ENCODE measurements at regions not wholly inside any gene's neighbourhood (a gene's known extent, or its start where the extent isn't known, plus 50 kb on each side); places are given as distances from the start of the nearest gene placed in this dataset.

DNA sequence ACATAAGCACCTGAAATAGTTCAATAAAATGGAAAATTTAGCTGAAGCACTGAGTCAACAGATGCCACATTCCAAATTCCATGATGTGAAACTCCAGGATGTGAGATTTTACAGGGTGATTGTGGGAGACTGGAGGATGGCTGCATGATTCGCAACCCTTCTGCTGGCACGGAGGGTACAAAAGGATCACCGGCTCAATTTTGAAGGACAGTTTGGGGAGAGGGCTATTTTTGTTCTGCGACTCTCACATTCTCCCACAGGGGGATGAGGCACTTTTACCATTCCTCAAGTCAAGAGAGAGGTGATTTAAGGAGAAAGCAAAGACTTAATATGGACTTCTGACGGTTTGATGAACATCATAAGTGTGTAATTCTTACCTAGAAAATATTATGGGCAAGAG is 138.1 kb upstream of the CWC22 start:
- Histone ChIP-seq H3K4me3 (ENCODE audit: low read depth, low read length) (no peak overlapping the region), H3K9me3 (ENCODE audit: control insufficient read depth, insufficient read depth, low read depth, low read length) (no peaks in the 10 kb centered on the region), H3K27me3 (ENCODE audit: control insufficient read depth, insufficient read depth, low read length) (no peaks in the 10 kb centered on the region), H3K36me3 (ENCODE audit: control insufficient read depth, insufficient read depth, low read length) (no peaks in the 10 kb centered on the region), H3K4me1 (ENCODE audit: control insufficient read depth, insufficient read depth, low read length) (peaks cover 40% of the 10 kb centered on the region), H3K9ac (ENCODE audit: low read length) (no peak overlapping the region), H3K27ac (ENCODE audit: low read depth, low read length) (0 out of 2 replicates have a peak overlapping the region, but pooled peaks have one; percentile 56)

- no peaks in the 10 kb centered on the region for H3K9me3 ChIP-seq (ENCODE audit: control insufficient read depth, insufficient read depth, low read depth, low read length)
- peaks cover 38% of the 10 kb centered on the region for H3K4me1 ChIP-seq (ENCODE audit: control insufficient read depth, insufficient read depth, low read length)
- no peak overlapping the region for H3K27ac ChIP-seq (ENCODE audit: low read depth, low read length)
These were observed 137.3 kb upstream of the CWC22 start for GRCh38 chr2:180144338-180144813.

GRCh38 chr2:180143633-180144337 is 136.7 kb upstream of the CWC22 start:
- peaks cover 38% of the 10 kb centered on the region for H3K4me1 ChIP-seq (ENCODE audit: control insufficient read depth, insufficient read depth, low read length)
- no peak overlapping the region for H3K9ac ChIP-seq (ENCODE audit: low read length)
- H3K36me3 ChIP-seq (ENCODE audit: control insufficient read depth, insufficient read depth, low read length): no peaks in the 10 kb centered on the region
- no peaks in the 10 kb centered on the region for H3K27me3 ChIP-seq (ENCODE audit: control insufficient read depth, insufficient read depth, low read length)
- H3K9me3 ChIP-seq (ENCODE audit: control insufficient read depth, insufficient read depth, low read depth, low read length): no peaks in the 10 kb centered on the region
- H3K4me3 ChIP-seq (ENCODE audit: low read depth, low read length): no peak overlapping the region
- H3K27ac ChIP-seq (ENCODE audit: low read depth, low read length): no peak overlapping the region

More at GRCh38 chr2:180144338-180144813, 137.3 kb upstream of the CWC22 start:
- H3K36me3 ChIP-seq (ENCODE audit: control insufficient read depth, insufficient read depth, low read length): no peaks in the 10 kb centered on the region
- no peak overlapping the region for H3K4me3 ChIP-seq (ENCODE audit: low read depth, low read length)
- no peak overlapping the region for H3K9ac ChIP-seq (ENCODE audit: low read length)
- H3K27me3 ChIP-seq (ENCODE audit: control insufficient read depth, insufficient read depth, low read length): no peaks in the 10 kb centered on the region

DNA sequence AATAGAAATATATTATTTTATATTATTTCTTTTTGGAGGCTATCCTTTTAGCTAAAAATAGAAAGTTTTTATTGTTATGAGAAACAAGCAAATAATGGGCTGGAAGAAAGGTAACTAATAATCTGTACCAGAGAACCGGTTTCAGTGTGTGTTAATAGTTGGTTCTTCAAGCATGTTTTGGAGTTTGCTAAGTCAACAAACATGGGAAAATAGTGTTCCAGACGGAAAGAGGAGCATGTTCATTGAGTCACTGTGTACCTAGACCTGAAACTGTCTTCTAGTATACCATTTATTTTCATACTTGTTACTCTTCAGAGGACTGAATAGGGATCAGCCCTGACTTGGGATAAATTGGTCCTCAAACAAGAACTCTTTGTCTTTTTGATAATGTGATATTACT is 134.5 kb upstream of the CWC22 start:
- H3K27ac ChIP-seq (ENCODE audit: low read depth, low read length): no peak overlapping the region
- no peaks in the 10 kb centered on the region for H3K36me3 ChIP-seq (ENCODE audit: control insufficient read depth, insufficient read depth, low read length)
- H3K9me3 ChIP-seq (ENCODE audit: control insufficient read depth, insufficient read depth, low read depth, low read length): no peaks in the 10 kb centered on the region
- H3K27me3 ChIP-seq (ENCODE audit: control insufficient read depth, insufficient read depth, low read length): no peaks in the 10 kb centered on the region
- peaks cover 29% of the 10 kb centered on the region for H3K4me1 ChIP-seq (ENCODE audit: control insufficient read depth, insufficient read depth, low read length)
- no peak overlapping the region for H3K4me3 ChIP-seq (ENCODE audit: low read depth, low read length)
- no peak overlapping the region for H3K9ac ChIP-seq (ENCODE audit: low read length)

- Histone ChIP-seq H3K4me3 (ENCODE audit: low read depth, low read length) (no peak overlapping the region), H3K4me1 (ENCODE audit: control insufficient read depth, insufficient read depth, low read length) (peaks cover 17% of the 10 kb centered on the region; the same call in 1 of the 2 replicates), H3K36me3 (ENCODE audit: control insufficient read depth, insufficient read depth, low read length) (no peaks in the 10 kb centered on the region), H3K27me3 (ENCODE audit: control insufficient read depth, insufficient read depth, low read length) (no peaks in the 10 kb centered on the region), H3K27ac (ENCODE audit: low read depth, low read length) (no peak overlapping the region), H3K9me3 (ENCODE audit: control insufficient read depth, insufficient read depth, low read depth, low read length) (no peaks in the 10 kb centered on the region), H3K9ac (ENCODE audit: low read length) (no peak overlapping the region)
These were observed 126.6 kb upstream of the CWC22 start for GRCh38 chr2:180133736-180134135.

- Histone ChIP-seq H3K9me3 (ENCODE audit: control insufficient read depth, insufficient read depth, low read depth, low read length) (no peaks in the 10 kb centered on the region), H3K4me1 (ENCODE audit: control insufficient read depth, insufficient read depth, low read length) (peaks cover 17% of the 10 kb centered on the region; the same call in 1 of the 2 replicates), H3K27ac (ENCODE audit: low read depth, low read length) (peak overlapping the region; percentile 51; the same call in 1 of the 2 replicates), H3K4me3 (ENCODE audit: low read depth, low read length) (no peak overlapping the region), H3K27me3 (ENCODE audit: control insufficient read depth, insufficient read depth, low read length) (no peaks in the 10 kb centered on the region), H3K9ac (ENCODE audit: low read length) (no peak overlapping the region), H3K36me3 (ENCODE audit: control insufficient read depth, insufficient read depth, low read length) (no peaks in the 10 kb centered on the region)
These were observed 123.3 kb upstream of the CWC22 start for GRCh38 chr2:180130403-180130802.

GRCh38 chr2:180128861-180129260 is 121.8 kb upstream of the CWC22 start:
- H3K36me3 ChIP-seq (ENCODE audit: control insufficient read depth, insufficient read depth, low read length): no peaks in the 10 kb centered on the region
- no peak overlapping the region for H3K27ac ChIP-seq (ENCODE audit: low read depth, low read length)
- no peaks in the 10 kb centered on the region for H3K27me3 ChIP-seq (ENCODE audit: control insufficient read depth, insufficient read depth, low read length)
- no peak overlapping the region for H3K4me3 ChIP-seq (ENCODE audit: low read depth, low read length)
- H3K9ac ChIP-seq (ENCODE audit: low read length): no peak overlapping the region
- H3K9me3 ChIP-seq (ENCODE audit: control insufficient read depth, insufficient read depth, low read depth, low read length): no peaks in the 10 kb centered on the region
- peaks cover 27% of the 10 kb centered on the region; the same call in 1 of the 2 replicates for H3K4me1 ChIP-seq (ENCODE audit: control insufficient read depth, insufficient read depth, low read length)

DNA sequence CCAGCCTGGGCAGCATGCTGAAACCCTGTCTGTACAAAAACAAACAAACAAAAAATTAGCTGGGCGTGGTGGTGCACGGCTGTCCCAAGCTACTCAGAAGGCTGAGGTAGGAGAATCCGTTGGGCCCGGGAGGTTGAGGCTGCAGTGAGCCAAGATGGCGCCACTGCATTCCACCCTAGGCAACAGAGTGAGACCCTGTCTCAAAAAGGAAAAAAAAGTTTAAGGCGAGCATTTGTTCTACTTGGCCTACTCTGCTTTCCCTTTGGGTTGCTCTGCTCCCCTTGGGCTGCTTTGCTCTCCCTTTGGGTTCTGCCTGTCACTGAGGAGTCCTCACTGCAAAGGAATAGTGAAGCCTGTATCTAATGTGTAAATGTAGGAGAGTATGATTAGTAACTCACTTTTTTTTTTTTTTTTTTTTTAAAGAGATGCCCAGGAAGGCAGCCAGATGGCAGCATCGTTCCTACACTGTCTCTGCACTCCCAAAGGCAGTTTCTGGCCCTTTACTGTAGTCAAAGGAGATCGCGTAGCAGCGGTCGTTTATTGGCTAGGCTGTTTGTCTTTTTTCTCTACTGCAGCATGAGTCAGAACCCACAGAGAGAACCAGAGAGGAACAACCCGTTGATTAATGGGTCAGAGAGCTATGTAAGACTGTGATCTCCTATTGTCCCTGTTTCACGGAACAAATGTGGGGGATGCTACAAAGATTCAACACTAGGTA is 118.3 kb upstream of the CWC22 start:
- no peak overlapping the region for H3K27ac ChIP-seq (ENCODE audit: low read depth, low read length)
- no peak overlapping the region for H3K9ac ChIP-seq (ENCODE audit: low read length)
- H3K4me3 ChIP-seq (ENCODE audit: low read depth, low read length): no peak overlapping the region
- no peaks in the 10 kb centered on the region for H3K9me3 ChIP-seq (ENCODE audit: control insufficient read depth, insufficient read depth, low read depth, low read length)
- no peaks in the 10 kb centered on the region for H3K36me3 ChIP-seq (ENCODE audit: control insufficient read depth, insufficient read depth, low read length)
- H3K4me1 ChIP-seq (ENCODE audit: control insufficient read depth, insufficient read depth, low read length): peaks cover 21% of the 10 kb centered on the region; the same call in 1 of the 2 replicates
- H3K27me3 ChIP-seq (ENCODE audit: control insufficient read depth, insufficient read depth, low read length): no peaks in the 10 kb centered on the region

DNA sequence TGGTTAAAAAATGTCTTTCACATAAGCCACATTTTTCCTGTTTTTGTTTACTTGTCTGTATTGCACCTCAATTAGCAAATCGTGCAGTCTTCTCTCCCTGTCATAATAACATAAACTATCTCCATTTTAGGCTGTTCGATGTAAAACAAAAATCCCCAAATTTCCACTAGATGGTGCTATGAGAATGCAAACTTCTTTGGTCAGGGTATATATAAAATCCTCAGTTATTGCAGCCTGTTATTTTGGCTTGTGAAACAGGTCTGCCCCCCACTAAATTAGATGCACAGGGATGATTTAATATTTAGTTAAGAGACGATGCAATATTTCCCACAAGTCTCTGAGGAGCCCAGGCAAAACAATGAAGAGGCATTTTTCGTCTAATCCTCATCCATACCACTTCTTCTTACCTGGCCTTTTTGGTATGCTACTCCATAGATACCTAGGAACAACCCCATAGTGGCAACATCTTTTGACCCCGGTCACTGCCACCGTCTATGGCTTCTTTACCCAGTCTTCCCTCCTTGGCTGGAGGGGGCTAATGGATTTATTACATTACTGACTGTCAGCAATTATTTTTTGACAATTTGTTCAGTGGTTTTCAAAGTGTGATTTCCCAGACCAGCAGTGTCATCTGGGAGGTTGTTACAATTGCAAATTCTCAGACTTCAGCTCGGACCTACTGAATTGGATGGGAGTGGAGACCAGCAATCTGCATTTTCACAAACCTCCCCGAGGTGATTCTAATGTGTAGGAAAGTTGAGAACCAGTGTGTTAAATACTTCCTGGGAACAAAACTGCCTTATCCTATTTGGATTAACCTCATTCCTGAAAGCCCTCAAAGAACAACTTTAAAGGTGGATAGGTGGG is 117.4 kb upstream of the CWC22 start:
- Histone ChIP-seq H3K4me3 (ENCODE audit: low read depth, low read length) (no peak overlapping the region), H3K9me3 (ENCODE audit: control insufficient read depth, insufficient read depth, low read depth, low read length) (no peaks in the 10 kb centered on the region), H3K9ac (ENCODE audit: low read length) (no peak overlapping the region), H3K36me3 (ENCODE audit: control insufficient read depth, insufficient read depth, low read length) (no peaks in the 10 kb centered on the region), H3K27me3 (ENCODE audit: control insufficient read depth, insufficient read depth, low read length) (no peaks in the 10 kb centered on the region), H3K27ac (ENCODE audit: low read depth, low read length) (no peak overlapping the region), H3K4me1 (ENCODE audit: control insufficient read depth, insufficient read depth, low read length) (peaks cover 13% of the 10 kb centered on the region; the same call in 1 of the 2 replicates)

GRCh38 chr2:180122874-180123273 is 115.8 kb upstream of the CWC22 start:
- Histone ChIP-seq H3K4me1 (ENCODE audit: control insufficient read depth, insufficient read depth, low read length) (peaks cover 10% of the 10 kb centered on the region; the same call in 1 of the 2 replicates), H3K4me3 (ENCODE audit: low read depth, low read length) (no peak overlapping the region), H3K9ac (ENCODE audit: low read length) (no peak overlapping the region), H3K9me3 (ENCODE audit: control insufficient read depth, insufficient read depth, low read depth, low read length) (no peaks in the 10 kb centered on the region), H3K27me3 (ENCODE audit: control insufficient read depth, insufficient read depth, low read length) (no peaks in the 10 kb centered on the region), H3K36me3 (ENCODE audit: control insufficient read depth, insufficient read depth, low read length) (no peaks in the 10 kb centered on the region), H3K27ac (ENCODE audit: low read depth, low read length) (no peak overlapping the region)

Data from HUES6 (cell line).